Inflammatory macrophage (primary cell): ENCODE measurements at regions not wholly inside any gene's neighbourhood (a gene's known extent, or its start where the extent isn't known, plus 50 kb on each side); places are given as distances from the start of the nearest gene placed in this dataset.

ENCODE experiments used
- DNase-seq, 2 donors: peaks; one replicate each; pipeline ENCODE4 v3.0.0-alpha.2; 2020 to 2022

DNA sequence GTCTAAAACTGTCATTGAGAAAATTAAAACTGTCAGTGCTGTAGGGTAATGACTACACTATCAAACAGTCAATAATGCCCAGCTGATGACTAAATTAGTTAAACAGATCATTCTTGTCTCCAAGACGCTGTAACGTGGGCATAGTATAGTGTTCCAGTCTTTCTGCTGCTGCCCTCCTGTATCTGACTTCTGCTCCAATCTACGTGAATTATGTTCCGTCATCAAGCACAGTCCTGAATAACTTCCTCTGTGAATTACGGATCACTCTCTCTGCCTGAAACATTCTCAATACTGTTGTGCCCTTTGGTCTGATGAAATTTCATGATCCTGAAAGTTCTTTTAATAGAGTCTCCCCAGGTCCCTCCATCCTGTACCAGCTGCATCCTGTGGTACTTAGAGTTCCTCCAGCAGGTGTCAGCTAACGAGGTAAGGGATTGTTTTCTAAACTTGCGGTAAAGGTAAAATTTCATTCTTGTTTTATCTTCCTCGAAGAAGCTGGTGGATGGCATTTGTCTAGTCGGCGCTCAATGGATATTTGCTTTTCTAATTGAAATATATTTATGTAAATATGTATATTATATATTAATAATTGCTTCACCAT lies 393.5 kb upstream of the ADARB2 start:
- no peak for DNase-seq

DNA sequence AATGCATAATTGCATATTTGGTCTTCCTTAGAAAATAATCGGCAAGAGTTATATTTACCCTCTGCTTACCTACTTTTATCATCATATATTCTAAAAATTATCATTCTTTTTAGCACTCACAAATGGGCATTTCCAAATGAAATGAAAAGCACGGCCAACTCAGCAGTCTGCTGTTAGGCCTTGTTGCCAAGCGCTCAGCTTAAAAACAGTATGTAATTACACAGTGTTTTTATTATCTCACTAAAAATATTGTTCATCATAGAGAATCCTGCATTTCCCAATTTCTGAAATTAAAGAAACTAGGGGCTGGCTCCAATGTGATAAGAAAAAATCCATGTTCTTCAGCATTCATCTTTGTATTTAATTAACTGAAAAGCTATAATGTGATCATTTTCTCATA lies 391.7 kb upstream of the ADARB2 start:
- DNase-seq, result no peak

DNA sequence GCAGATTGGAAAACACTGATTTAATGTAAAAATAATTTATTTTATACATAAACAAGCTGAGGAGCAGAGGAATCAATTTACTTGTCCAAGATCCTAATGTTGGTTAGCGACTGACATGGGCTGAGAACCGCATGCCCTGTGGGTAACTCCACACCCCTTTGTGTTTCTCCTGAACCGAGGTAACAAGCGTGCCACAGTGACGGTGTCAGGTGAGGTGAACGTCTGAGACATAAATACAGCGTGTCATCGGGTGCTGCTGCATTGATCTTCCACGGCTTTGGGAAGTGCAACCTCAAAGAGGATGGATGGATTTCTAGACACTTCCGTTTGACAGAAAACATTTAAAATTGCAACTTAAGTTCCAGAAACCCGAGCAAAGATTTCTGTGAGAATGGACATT lies 386.8 kb upstream of the ADARB2 start:
- no peak for DNase-seq

DNA sequence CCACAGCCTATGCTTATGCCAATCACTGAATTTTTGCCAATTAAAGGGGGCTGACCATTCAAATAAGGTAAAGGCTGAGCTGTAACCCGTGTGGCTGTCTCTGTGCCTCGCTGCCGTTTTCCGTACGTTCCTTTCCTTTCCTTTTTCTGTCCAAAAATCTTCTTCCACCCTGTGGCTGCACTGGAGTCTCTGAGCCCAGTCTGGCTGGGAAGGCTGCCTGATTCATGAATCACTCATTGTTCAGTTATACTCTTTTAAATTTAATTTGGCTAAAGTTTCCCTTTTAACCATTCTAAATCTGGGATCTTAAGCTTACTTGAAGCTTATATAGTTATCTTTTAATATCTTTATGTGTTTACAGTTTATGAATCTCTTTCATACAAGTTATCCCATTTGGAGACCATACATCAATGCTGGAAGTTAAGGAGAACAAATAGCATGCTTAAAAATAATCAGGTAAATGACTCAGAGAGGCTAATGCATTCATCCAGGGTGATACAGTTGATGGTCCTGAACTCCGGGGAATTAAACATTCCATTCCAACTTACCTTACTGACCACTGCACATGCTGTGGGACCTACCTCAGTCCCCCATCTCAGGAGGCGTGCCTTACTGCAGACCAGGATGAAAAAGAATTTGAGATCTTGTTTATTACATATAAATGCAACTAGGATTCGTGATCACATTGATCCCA lies 385.3 kb upstream of the ADARB2 start:
- DNase-seq, result no peak

DNA sequence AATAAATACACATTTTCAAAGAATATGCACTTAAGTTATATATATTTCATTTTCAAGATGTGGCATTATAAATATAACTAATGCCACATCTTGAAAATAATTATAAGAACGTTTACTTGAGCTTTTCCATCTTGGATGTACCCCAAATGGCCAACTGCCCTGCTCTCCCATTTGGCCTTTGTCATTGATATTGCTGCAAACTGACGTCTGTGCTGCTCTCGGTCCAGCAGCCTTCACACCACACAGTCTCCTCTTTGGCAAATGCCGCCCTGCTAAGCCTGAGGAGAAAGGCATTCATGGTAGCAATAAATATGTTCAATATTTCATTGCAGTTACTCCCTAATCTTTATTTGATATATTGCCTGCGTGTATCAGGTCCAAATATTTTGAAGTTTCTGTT lies 384.6 kb upstream of the ADARB2 start:
- no peak for DNase-seq

DNA sequence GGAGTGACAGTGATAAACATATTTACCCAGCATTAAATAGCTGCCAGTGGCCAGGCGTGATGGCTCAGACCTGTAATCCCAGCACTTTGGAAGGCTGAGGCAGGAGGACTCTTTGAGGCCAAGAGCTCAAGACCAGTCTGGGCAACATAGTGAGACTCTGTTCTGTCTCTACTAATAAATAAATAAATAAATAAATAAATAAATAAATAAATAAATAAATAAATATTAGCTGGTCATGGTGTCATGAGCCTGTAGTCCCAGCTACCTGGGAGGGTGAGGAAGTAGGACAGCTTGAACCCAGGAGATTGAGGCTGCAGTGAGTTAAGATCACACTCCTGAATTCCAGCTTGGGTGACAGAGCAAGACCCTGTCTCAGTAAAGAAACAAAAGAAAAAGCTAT lies 384.0 kb upstream of the ADARB2 start:
- no peak for DNase-seq

DNA sequence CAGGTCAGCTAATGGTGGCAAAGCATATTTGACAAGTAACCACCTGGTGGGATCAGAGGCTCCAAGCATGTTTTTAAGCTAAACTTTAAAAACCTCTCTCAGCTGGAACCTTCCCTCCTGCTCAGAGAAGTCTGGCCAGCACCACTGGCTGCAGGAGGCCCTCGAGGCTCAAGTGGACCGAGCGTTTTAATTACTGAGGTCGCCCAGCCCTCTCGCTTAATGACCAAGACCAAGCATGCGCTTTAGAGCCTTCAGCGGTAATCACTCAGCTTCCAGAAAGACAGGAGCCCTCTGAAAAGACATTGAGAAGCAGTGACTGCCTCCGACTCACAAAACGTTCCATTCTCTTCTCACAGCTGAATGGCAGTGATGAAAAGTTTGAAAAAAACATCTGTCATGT lies 383.4 kb upstream of the ADARB2 start:
- no peak for DNase-seq

DNA sequence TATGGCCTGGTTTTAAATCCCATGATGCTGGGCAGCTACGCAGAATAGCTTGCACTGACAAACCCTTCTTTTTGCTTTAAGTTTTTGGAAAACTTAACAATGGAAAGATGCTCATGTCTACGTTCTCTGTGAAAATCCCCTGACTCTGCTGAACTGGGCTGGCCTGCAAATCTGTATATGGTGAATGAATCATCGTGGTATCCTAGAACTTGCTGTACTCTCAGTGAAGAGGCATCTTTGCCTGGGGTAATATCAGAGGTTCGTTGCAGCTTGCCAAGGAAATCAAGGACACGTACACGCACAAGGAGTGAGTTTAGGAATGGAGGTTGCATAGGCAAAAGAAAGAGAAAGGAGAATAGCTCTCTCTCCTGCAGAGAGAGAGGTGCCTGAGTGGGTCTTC lies 382.0 kb upstream of the ADARB2 start:
- no peak for DNase-seq

DNA sequence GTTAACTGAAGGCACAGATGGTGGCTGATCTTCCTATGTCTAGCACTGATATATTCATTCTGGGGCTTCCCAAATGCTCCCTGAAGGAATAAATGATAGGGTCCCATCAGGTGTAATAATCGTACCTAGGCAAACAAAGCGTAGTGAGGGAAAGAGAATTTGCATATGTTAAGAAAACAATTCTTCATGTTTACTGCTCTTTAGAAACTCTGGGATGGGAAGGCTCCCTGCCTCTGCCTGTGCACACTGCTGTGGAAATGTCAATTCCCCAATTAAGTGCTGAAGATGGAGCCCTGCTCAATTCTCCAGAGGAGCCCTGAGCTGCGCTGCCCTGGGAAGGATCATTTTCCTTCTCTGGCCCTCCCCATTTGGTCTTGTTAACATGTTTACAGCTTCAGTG lies 380.9 kb upstream of the ADARB2 start:
- no peak for DNase-seq

DNA sequence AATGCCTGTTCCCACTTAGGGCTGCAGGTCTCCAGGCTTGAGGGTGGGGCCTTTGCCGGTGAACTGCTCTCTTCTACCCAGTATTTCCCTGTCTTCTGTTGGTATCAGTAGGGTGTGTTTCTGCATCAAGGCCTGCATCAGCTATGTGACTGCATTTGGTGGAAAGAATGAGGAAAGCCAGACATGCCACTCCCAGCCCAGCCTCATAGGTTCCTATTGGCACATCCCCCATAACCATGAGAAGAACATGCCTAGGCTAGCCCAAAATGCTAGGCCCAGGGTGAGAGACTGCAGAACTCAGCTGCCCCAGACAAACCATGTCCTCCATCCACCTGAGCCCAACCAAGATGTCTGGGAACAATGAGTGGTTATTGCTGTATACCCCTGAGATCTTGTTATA lies 380.3 kb upstream of the ADARB2 start:
- DNase-seq, result no peak

DNA sequence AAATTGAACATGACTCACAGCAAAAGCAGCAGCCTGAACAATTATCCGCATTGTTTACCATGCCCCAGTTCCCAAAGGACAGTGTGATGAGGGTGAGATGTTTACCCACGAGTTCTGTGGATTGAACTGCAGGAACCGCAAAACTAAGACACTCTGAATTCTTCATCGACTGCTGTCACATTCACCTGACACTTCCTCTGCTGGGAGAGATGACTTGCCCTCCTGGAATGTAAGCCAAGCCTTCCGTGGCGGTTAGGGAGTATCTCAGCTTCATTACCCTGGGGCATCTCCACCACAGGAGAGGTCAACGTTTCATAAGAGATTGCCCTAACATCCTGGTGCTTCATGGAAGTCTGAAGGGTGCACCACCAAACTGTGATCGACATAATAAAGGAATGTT lies 374.6 kb upstream of the ADARB2 start:
- DNase-seq, result no peak

DNA sequence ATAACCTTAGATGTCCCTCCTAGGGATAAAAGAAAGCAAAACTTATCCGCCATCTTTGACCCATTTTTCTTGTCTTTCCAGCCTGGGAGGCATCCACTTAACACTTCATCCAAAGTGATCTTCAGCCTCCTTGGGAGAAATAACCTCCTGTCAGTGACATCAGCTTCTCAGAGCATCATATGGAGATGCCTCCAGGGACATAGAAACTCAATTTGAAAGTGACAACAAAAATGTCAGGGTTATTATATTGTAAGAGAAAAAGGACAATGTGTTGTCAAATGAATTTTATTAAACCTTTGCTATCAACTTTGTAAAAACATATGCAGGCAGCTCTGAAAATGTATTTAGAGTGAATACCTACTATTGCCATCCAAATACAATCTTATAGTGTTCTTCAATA lies 371.2 kb upstream of the ADARB2 start:
- DNase-seq, result no peak

DNA sequence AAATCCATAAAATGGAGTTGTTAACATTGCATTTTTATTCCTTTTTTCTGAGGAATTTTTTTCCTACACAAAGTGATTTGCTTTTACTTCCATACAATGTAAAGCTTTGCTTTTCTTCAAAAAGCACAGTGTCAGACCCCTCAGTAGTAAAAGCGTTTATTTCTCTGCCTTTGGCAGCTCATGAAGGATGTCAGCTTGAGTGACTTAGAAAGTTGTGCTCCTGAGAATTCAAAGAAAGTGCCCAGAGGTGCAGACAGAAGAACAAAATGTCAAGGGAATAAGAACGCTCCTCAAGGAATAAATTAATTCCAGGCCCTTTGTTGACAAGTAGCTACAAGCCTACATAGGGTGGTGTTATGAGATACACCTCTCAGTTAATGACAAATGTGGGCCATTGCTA lies 369.3 kb upstream of the ADARB2 start:
- DNase-seq, result no peak

DNA sequence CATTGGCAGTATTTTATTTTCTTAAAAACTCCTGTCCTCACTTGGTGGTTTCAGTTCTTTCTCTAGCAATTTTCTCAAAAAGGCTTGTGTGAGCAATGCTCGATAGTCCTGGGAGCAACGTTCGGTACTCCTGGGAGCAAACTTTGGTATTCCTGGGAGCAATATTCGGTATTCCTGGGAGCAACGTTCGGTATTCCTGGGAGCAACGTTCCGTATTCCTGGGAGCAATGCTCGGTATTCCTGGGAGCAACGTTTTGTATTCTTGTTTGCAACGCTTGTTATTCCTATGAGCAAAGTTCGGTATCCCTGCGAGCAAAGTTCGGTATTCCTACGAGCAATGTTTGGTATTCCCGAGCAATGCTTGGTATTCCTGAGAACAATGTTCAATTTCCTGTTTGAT lies 362.0 kb upstream of the ADARB2 start:
- no peak for DNase-seq

DNA sequence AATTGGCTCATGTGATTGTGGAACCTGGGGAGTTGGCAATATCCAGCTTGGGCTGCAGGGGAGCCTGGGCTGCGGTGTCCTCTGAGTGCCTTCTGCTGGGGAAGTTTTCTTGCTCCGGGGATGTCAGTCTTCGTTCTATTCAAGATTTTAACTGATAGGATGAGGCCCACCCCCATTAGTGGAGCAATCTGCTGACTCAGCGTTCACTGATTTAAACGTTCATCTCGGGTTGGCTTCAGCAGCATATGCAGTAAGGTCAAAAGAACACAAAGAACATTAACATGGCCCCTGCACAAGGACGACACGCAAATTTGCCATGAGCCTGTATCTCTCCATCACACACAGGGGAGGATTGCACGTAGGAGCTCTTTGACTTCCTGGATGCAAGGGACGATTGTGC lies 360.6 kb upstream of the ADARB2 start:
- DNase-seq, result no peak

DNA sequence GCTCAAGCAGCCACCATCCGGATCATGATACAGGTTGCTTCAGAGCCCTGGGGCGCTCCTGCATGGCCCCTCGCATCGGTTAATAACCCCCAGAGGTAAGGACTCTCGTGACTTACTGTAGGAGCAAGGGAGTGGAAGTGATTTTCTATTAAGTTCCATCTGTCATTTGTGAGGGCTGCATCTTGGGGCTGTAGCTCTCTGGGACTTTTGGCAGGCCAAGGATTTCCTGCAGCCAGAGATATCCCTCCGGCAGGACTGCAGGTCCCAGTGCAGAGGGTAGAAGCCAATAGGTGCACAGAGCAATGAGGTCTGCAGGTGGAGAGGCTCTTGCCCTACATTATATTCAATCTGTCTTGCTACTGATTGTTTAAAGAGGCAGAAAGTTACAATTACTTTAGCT lies 356.8 kb upstream of the ADARB2 start:
- no peak for DNase-seq

DNA sequence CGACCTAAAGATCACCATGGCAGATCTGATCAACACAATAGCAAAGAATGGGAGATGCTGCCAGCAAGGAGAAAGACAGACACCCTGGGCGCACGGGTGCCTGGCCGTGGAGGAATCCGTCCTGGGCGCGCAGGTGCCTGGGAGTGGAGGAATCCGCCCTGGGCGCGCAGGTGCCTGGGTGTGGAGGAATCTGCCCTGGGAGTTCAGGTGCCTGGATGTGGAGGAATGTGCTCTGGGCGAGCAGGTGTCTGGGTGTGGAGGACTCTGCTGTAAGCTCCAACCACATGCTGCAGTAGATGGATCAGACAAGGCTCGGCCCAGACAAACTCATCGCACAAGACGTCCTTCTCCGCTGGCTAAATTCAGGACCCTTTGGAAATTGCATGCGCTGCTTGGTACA lies 346.3 kb upstream of the ADARB2 start:
- no peak for DNase-seq

DNA sequence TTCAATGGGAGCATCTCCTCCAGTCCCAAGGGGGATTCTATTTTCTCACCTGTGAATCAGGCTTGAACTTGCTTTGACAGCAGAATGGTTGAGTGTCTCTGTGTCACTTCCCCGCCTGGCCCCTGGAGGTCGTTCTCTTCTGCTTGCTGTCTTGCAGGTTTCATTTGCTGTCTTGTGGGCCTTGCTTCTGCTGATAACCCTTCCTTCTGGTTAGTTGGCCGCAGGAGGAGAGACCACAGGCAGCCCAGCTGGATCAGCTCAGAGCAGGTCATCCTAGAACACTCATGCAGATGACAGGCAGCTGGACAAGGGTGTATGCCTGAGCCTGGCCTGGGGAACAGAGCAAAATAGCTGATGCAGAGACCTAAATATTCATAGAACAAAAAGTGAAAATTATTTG lies 344.2 kb upstream of the ADARB2 start:
- DNase-seq, result no peak

DNA sequence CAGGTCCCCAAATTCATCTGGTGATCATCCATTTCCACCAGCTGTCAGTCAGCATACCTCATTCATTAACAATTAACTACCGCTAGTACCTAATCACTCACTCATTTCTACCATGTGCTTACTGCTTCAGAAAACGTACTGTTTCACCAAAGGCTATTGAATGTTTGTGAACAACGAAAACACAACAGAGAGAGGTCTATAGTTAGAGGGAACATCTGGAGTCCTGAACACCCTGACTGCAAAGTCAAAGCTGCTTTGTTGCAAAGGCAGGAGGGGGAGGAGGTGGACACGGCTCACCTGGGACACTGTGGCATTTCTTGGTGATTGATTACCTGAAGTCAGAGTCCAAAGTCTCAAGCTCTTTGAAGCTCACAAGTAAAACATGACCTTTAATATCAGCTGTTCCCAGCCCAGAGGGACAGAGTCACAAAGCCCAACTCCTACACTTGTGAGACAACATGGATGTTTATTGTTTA lies 342.3 kb upstream of the ADARB2 start:
- no peak for DNase-seq

DNA sequence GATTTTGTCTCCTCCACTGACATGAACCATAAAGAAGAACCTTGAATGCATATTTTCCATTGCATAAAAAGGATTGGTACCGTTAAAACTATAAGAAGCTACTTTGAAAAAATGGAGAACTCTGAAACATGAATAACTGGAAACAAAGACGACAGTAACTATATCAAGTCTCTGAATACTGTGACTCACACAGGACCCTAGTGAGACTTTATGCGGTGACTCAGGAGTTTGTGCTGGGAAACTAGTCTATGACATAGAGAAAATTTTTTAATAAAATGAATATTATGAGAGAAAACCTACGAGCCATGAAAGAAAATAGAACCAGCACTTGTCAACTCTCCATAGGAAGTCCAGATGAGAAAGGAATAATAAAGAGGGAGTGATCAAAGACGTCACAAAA lies 339.9 kb upstream of the ADARB2 start:
- no peak for DNase-seq

DNA sequence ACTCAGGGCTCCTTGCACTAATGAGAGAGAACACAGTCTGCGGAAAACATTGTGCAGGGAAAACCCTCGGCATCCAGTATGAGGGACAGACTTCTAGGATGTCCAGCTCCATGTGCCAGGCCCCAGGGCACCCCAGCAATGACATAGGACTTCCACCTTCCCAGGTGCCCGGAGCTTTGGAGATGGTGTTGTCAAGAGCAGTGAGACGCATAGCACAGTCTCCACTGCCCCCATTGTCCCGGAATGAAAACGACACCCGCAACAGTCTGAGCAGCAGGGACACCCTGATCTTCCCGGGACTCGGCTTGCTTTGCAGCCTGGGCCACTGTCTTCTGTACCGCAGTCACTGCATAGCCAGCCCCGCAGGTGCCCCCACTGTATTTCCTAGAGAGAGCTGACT lies 339.2 kb upstream of the ADARB2 start:
- DNase-seq, result no peak

DNA sequence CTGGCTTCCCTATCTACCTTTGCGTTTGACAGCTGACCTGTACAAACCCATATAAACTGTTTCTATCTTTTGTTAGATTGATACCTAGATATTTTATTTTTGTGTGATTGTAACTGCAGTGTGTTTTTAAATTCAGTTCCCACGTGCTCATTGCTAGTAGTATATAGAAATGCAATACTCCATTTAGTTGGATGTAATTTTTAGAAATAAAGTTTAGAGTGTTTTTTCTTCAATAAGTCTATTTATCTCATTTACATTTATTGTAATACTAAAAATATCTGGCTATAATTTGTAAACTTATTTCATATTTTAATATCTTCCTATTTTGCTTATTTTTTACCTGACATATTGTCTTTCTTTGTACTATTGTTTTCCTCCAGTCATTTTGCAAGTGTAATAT lies 329.7 kb upstream of the ADARB2 start:
- no peak for DNase-seq

DNA sequence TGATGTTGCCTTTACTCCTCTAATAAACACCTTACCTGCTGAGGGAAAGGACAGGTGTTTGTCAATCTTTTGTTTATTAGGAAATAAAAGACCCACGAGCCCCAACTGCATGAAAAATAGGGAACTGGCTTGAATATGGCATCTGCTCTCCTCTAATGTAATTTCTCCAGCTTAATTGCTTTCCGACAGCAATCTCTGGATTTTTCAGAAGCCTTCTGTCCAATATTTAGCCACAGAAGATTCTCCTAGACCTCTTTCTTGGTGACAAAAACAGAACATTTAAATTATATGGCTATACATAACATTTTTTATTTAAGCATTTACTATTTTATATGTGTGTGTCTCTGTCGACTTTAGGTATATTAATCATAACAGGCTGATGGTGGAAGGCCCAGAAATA lies 317.4 kb upstream of the ADARB2 start:
- no peak for DNase-seq

DNA sequence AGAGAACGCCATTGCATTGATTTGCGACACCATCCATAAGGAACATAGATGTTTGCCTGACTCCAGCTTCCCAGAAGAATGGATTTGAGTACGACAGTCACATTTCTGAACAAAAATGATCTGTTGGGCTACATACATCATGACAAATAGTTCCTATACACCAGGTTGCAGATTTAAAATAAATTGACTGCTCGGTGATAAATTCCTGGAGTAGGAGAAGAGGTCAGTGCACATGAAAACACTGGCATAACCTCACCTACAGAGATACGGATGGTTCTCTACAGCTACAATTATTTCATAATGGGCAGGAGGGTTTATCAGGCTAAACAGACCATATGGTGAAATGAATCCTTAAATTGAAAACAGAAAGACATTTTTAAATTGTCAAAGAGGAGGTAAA lies 316.5 kb upstream of the ADARB2 start:
- no peak for DNase-seq

DNA sequence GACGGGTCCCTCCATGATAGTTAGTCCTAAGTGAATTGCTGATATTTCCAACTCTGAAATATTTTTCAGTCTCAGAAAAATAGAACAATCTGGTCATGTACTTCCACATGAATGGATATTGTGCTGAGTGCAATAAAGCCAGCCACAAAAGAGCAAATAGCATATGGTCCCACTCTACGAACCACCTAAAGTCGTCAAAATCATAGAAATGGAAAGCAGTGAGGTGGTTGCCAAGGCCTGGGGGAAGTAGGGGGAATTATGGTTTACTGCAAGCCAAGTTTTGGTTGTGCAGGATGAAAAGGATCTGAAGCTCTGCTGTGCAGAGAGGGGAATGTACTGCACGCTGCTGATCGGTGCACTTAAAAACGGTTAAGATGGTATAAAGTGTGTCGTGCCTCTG lies 313.8 kb upstream of the ADARB2 start:
- no peak for DNase-seq
